LNCAP (cell line): ENCODE measurements at regions not wholly inside any gene's neighbourhood (a gene's known extent, or its start where the extent isn't known, plus 50 kb on each side); places are given as distances from the start of the nearest gene placed in this dataset.

Experiments
- TF ChIP-seq, protein P1 (sequence below): fragments of 450-650 bp; IDR thresholded peaks from 2 replicates; pipeline ENCODE4 v1.5.1; 2017; ENCODE audit warnings: mild to moderate bottlenecking

DNA sequence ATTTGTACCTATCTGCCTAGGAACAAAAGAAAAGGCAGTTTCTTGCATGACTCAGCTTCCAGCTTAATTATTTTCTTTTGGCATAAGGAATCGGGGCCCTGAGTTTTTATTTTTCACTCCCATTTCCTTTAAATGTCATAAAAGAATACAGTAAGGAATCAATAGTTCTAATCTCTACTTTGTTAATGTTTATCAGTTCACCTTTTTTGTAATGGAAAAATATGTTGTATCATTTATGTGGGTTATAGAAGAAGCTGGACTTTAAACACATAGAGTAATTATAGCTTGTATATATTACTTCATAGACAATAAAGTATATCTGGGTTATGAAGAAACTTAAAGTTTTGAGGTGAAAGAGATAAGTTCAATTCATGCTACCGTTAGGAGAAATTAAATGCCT is 1214.8 kb upstream of the GJE1 start:
- TF ChIP-seq, protein P1, sequence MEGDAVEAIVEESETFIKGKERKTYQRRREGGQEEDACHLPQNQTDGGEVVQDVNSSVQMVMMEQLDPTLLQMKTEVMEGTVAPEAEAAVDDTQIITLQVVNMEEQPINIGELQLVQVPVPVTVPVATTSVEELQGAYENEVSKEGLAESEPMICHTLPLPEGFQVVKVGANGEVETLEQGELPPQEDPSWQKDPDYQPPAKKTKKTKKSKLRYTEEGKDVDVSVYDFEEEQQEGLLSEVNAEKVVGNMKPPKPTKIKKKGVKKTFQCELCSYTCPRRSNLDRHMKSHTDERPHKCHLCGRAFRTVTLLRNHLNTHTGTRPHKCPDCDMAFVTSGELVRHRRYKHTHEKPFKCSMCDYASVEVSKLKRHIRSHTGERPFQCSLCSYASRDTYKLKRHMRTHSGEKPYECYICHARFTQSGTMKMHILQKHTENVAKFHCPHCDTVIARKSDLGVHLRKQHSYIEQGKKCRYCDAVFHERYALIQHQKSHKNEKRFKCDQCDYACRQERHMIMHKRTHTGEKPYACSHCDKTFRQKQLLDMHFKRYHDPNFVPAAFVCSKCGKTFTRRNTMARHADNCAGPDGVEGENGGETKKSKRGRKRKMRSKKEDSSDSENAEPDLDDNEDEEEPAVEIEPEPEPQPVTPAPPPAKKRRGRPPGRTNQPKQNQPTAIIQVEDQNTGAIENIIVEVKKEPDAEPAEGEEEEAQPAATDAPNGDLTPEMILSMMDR, result no peak

DNA sequence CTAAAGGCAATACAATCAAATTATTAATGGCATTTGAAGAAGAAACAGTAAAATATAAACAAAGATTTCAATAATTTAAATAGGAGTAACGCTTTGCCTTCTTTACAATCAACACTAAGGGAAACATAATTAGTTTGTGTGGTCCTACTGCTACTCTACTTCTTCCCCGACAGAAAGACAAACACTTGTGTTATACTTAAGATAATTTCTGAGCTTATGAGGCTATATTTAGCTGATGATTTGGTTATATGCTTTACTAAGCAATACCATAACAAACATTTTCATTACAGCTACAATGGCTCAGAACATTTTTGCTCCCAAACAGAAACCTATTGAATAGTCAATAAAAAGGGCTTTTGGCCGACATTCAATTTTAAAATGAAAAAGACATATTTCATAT is 1217.2 kb upstream of the GJE1 start:
- TF ChIP-seq, protein P1, result no peak

DNA sequence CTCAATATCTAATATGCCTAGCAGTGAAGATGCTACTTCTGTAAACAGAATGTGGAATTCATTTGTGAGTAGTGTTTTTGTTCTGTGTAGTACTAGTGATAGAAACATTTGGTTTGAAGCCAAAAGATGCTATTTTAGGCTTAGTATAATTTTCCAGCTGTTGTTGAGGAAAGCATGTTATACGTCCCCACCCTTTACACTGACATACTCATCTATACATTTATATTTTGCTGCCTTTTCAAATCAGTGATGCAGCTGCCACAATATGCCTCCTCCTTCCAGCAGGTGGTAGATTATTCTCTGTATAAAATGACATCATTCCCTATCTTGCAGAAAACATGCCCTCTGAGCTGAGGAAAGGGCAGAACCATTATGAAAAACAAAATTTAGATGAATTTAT is 1217.6 kb upstream of the GJE1 start:
- TF ChIP-seq, protein P1, result no peak

GRCh38 chr6:140912686-140913085 is 1220.0 kb upstream of the GJE1 start:
- TF ChIP-seq, protein P1, result no peak

DNA sequence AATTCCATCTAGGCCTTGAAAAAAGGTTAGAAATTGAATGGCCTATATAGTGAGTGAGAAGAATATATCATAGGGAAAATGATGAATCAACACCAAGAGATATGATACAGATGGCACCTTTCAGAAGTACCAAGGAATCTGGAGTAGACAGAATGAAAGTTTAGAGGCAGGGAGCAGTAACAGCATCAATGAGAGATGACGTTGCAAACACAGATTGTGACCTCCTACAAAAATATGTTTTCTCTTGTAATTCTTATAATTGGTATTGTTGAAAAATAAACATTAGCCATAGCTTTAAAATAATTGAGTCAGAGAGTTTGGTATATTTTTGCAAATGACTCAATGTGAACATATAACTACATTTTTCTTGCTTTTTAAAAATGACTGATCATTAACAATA is 1223.1 kb upstream of the GJE1 start:
- TF ChIP-seq, protein P1, result no peak

DNA sequence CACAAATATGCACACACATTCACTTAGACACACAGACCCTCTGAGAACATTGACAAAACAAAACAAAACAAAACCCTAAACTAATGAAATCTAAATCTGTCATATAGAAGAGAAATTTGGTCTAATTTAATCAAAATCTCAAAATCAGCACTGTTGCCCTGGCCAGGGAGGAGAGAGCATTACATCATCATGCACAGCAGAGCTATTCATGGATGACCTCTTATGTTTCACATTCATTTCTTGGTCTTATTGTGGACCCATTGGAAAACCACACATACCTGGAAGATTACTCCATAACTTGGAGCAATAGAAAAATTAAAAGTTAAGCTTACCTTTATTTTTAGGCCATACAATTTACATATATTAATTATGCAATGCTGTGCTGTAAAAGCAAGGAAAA is 1223.6 kb upstream of the GJE1 start:
- TF ChIP-seq, protein P1, result no peak

GRCh38 chr6:140908505-140908904 is 1224.2 kb upstream of the GJE1 start:
- TF ChIP-seq, protein P1, result no peak

DNA sequence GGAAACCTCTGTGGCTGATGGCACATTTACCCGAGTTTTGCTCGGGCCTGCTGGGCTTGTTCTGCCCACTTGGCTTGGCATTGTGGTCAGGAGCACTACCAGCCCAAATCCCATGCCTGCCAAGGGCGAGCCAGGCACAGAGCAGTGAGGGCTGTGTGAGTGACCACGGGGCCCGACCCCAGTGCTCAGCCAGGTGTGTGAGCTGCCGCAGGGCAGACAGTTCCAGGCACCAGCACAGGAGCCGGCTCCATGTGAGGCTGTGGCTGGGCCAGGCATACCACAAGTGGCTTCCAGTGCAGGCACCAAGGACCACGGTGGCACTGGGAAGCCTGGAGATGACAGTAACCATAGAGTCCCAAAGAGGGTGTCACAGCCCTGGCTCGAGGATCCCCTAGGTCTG is 1225.5 kb upstream of the GJE1 start:
- TF ChIP-seq, protein P1, result no peak
